Fibroblast of villous mesenchyme (primary cell): ENCODE measurements at regions not wholly inside any gene's neighbourhood (a gene's known extent, or its start where the extent isn't known, plus 50 kb on each side); places are given as distances from the start of the nearest gene placed in this dataset.
A peak's percentile ranks its signal among the peaks of the same experiment; 100 is the strongest.

Experiments used
- DNase-seq: peaks from one replicate; pipeline ENCODE4 v3.0.0-alpha.2; 2010; ENCODE audit warnings: low read depth
- H3K4me3 ChIP-seq: 2 replicates; pipeline ENCODE4 v1.5.1; 2011; ENCODE audit warnings: low read depth, mild to moderate bottlenecking, low read length
- TF ChIP-seq, protein P1 (sequence below): IDR thresholded peaks from 2 replicates; pipeline ENCODE4 v1.5.1; 2012; ENCODE audit warnings: low read depth, mild to moderate bottlenecking, low read length; ENCODE audit not compliant: insufficient read depth

DNA sequence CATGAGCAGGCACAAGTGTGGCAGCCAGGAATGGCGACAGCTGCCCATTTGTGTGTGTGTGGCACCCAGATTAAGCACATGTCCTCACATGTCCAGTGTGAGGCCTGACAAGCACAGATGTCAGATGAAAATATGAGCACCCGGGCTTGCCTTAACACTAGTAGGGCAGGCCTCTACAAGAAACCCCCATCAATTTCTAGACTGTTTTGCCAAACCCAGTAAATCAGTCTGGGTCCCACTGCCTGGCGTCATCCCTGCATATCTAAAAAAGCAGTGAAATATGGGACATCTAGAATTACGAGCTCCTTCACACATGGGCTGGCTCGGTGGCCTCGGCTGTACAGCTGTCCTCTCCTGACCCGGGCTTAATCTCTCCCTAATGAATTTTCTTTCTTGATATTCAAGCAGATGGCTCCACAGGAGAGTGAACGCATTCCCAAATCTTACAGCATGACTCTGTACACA, 432.7 kb downstream of the FOXO1 start:
- no peak overlapping the region for H3K4me3 ChIP-seq
- DNase-seq: peak; percentile 36
- TF ChIP-seq, protein P1, sequence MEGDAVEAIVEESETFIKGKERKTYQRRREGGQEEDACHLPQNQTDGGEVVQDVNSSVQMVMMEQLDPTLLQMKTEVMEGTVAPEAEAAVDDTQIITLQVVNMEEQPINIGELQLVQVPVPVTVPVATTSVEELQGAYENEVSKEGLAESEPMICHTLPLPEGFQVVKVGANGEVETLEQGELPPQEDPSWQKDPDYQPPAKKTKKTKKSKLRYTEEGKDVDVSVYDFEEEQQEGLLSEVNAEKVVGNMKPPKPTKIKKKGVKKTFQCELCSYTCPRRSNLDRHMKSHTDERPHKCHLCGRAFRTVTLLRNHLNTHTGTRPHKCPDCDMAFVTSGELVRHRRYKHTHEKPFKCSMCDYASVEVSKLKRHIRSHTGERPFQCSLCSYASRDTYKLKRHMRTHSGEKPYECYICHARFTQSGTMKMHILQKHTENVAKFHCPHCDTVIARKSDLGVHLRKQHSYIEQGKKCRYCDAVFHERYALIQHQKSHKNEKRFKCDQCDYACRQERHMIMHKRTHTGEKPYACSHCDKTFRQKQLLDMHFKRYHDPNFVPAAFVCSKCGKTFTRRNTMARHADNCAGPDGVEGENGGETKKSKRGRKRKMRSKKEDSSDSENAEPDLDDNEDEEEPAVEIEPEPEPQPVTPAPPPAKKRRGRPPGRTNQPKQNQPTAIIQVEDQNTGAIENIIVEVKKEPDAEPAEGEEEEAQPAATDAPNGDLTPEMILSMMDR: no peak

- TF ChIP-seq, protein P1: no peak
- H3K4me3 ChIP-seq: no peak overlapping the region
- peak; percentile 57 for DNase-seq
Observed at GRCh38 chr13:40235160-40235796, 431.2 kb downstream of the FOXO1 start.

DNA sequence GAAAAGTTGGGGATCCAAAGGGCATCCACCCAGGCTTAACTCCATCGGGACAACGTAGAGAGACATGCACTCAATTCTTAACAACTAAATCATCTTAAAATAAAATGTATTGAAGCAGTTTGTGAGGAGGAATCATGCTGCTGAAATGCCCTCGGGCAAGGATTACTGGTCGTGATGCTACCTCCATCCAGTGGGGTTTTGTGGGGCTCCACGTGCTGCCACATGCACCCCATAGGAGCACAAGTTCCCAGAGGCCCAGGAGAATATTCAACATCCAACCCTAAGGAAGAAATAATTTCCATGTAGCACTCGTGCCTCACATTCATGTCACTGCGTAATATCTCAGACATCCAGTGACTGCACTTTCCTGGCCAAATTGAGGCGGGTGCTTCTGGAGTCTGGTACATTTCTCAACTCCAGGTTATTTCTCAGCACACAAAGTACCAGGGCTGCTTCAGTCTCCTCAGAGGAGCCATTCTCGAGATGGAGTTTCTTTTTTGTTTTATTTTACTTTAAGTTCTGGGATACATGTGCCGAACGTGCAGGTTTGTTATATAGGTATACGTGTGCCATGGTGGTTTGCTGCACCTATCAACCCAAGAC, 429.8 kb downstream of the FOXO1 start:
- H3K4me3 ChIP-seq: no peak overlapping the region
- peak; percentile 79 for DNase-seq
- TF ChIP-seq, protein P1: no peak

DNA sequence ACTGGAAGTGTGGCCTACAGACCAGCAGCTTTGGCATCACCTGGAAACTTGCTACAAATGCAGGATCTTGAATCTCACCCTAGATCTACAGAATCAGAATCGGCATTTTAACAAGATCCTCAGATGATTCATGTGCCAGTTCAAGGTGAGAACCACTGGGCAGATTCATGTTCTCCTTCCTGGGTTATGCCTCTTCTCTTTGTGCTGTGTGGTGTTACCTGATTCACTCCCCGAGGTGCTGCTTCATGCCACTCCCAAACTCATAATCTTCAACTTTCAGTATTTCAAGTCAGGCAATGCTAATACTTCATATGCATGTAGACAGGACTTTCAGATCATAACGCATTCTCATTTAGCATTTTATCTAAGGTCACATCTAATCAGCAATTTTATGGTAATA, 427.7 kb downstream of the FOXO1 start:
- TF ChIP-seq, protein P1: no peak
- DNase-seq: no peak
- H3K4me3 ChIP-seq: no peak overlapping the region

DNA sequence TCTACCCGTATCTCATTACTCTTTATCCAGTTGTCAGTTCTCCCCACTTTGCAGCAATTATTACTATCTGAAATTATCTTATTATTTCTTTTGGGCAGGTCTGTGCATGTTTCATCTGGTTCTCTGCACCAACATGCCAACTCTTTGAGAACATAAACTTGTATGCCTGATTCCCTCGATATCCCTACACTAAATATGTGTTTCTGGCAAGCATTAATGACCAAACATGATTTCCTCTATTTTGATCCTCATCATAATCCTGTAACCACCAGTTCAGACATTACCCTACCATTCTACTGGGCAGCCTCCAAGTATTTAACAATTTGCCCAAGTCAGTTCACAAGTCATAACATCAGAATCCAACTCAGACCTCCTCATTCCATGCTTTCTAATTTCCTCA, 426.1 kb downstream of the FOXO1 start:
- TF ChIP-seq, protein P1: no peak
- DNase-seq: no peak
- H3K4me3 ChIP-seq: no peak overlapping the region

- no peak for DNase-seq
- no peak overlapping the region for H3K4me3 ChIP-seq
- TF ChIP-seq, protein P1: no peak
Observed at GRCh38 chr13:40241125-40241798, 425.2 kb downstream of the FOXO1 start.
